Embryonic facial prominence (tissue), 1 donor: ENCODE measurements at regions not wholly inside any gene's neighbourhood (a gene's known extent, or its start where the extent isn't known, plus 50 kb on each side); places are given as distances from the start of the nearest gene placed in this dataset.
A peak's percentile ranks its signal among the peaks of the same experiment; 100 is the strongest.

ENCODE experiments used
- DNase-seq: peaks from one replicate; pipeline ENCODE4 v3.0.0-alpha.2; 2016; ENCODE audit errors: extremely low spot score

- DNase-seq, result no peak
Measured at GRCh38 chr7:4612939-4613841, 68.9 kb upstream of the FOXK1 start.

GRCh38 chr7:4613846-4614548 is 68.1 kb upstream of the FOXK1 start:
- DNase-seq, result no peak

DNA sequence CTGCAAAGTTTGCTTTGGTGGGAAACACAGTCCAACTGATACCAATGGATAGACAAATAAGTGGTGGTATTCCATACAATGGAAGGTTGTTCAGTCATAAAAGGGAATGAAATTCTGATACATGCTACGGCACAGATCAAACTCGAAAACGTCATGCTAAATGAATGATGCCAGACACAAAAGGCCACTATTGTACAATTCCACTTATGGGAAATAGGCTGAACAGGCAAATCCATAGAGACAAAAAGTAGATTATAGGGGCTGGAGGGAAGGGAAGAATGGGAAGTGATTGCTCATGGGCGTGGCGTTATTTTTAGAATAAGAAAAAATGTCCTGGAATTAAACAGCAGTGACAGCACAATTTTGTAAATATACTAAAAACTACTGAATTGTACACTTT is 66.0 kb upstream of the FOXK1 start:
- DNase-seq, result no peak

DNA sequence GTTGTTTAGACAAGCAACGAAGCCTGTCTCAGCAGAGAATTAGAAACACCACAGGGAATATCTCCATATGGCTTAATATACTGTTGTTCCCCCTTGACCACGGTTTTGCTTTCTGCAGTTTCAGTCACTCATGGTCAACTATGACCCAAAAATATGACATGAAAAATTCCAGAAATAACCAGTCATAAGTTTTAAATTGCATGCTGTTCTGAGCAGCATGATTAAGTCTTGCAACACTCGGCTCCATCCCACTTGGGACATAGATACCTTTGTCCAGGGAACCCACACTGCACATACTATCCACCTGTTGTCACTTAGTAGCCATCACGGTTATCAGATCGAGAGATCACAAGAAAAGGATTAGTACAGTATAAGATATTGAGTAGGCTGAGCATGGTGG is 60.7 kb upstream of the FOXK1 start:
- DNase-seq, result no peak

GRCh38 chr7:4626318-4626845 is 55.7 kb upstream of the FOXK1 start:
- no peak for DNase-seq

- DNase-seq, result no peak
Measured at GRCh38 chr7:4629287-4629895, 52.7 kb upstream of the FOXK1 start.

GRCh38 chr7:4631380-4632179 is 50.5 kb upstream of the FOXK1 start:
- DNase-seq, result peak; percentile 74
